ENCODE measurements at regions not wholly inside any gene's neighbourhood (a gene's known extent, or its start where the extent isn't known, plus 50 kb on each side); places are given as distances from the start of the nearest gene placed in this dataset.

- ChIA-PET POLR2A (interaction anchor here (4.6 kb wide), 1 partner anchor 39 kb away, joined by 25 read pairs; no protein-coding TSS in a partner anchor), RAD21 (ENCODE audit: unreplicated experiment) (interaction anchor here (1.3 to 2.7 kb wide), 4 partner anchors 31 to 53 kb away, joined by 3 to 18 read pairs (median 6); no protein-coding TSS in a partner anchor), SMC1A (ENCODE audit: uncharacterized antibody, unreplicated experiment) (interaction anchor here (0.7 to 12.0 kb wide), 3 partner anchors 32 to 286 kb away, joined by 3 to 134 read pairs (median 88); no protein-coding TSS in a partner anchor), CTCF (interaction anchor here (0.9 to 5.8 kb wide), 5 partner anchors 12 to 54 kb away, joined by 3 to 43 read pairs (median 27); no protein-coding TSS in a partner anchor)
- no TSS peak for BruUV-seq (replicated peaks)
- intact Hi-C loops (cut with micrococcal nuclease; ENCODE audit: unreplicated experiment) (no loop called here), in situ Hi-C loops (cut with MboI) (no loop called here)
- H3K9ac ChIP-seq (ENCODE audit: control insufficient read depth, insufficient read depth, low read length): no peak overlapping the region
- H2AFZ ChIP-seq (ENCODE audit: control insufficient read depth, low read depth, low read length): no peak overlapping the region
- H3K9me3 ChIP-seq (replicated peaks; ENCODE audit: control insufficient read depth, insufficient read depth, low read length): no peaks in the 10 kb centered on the region
- no peak for TF ChIP-seq SIN3A (IDR thresholded peaks at IDR 0.05; ENCODE audit: low read depth, low read length)
- TF ChIP-seq, protein P1, sequence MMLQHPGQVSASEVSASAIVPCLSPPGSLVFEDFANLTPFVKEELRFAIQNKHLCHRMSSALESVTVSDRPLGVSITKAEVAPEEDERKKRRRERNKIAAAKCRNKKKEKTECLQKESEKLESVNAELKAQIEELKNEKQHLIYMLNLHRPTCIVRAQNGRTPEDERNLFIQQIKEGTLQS (IDR thresholded peaks at IDR 0.05; ENCODE audit: borderline replicate concordance, extremely low read depth, low read depth, low read length): no peak
- no peak overlapping the region for H3K4me2 ChIP-seq (ENCODE audit: control insufficient read depth, insufficient read depth)
- WGBS (ENCODE audit: insufficient coverage, insufficient replicate concordance, low lambda C conversion rate, missing lambda C conversion rate): 62% methylated on average over 5 of the region's 5 CpGs
- ATAC-seq: no peak
- H3K4me1 ChIP-seq (ENCODE audit: control insufficient read depth, insufficient read depth, low read length): peaks cover 18% of the 10 kb centered on the region
- H3K4me3 ChIP-seq: no peak overlapping the region
- H3K27me3 ChIP-seq (replicated peaks in 1 of 2; ENCODE audit: control insufficient read depth in 2 of 2, insufficient read depth in 2 of 2, low read length in 1 of 2): no peaks in the 10 kb centered on the region
- H3K27ac ChIP-seq (ENCODE audit: control insufficient read depth, insufficient read depth): no peak overlapping the region
- no peak for DNase-seq (ENCODE audit: low read depth, low spot score)
- no peaks in the 10 kb centered on the region for H3K36me3 ChIP-seq (ENCODE audit: control insufficient read depth in 2 of 2, insufficient read depth in 2 of 2, low read length in 1 of 2)
- no peak for FAIRE-seq
- no peaks in the 10 kb centered on the region for H4K20me1 ChIP-seq (ENCODE audit: control insufficient read depth, insufficient read depth)
- no peaks in the 10 kb centered on the region for H3K79me2 ChIP-seq (ENCODE audit: control insufficient read depth, insufficient read depth, low read length)
These were observed 93.3 kb upstream of the CALM2 start for GRCh38 chr2:47269316-47270232.

DNA sequence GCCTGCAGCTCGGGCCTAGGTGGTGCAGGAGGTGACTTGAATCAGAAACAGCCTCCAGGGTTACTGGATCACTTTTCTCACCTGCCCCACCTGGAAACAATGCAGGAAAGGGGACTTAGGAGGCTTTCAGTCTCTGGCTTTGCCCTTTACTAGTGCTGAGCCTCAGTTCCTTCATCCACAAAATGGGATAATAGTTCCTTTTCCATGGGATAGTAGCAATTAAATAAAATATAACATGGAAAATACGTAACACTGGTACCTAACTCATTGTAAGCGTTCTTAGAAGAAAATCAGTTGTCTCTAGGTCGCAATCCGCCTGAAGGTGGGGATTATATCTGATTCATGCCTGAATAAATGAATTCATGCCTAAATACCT is 91.4 kb upstream of the CALM2 start:
- BruUV-seq (replicated peaks): no TSS peak
- RAD21 ChIA-PET (ENCODE audit: unreplicated experiment): no interaction called here
- intact Hi-C loops (cut with micrococcal nuclease; ENCODE audit: unreplicated experiment) (no loop called here), in situ Hi-C loops (cut with MboI) (no loop called here)
- Histone ChIP-seq H3K9me3 (replicated peaks; ENCODE audit: control insufficient read depth, insufficient read depth, low read length) (no peaks in the 10 kb centered on the region), H3K79me2 (ENCODE audit: control insufficient read depth, insufficient read depth, low read length) (no peaks in the 10 kb centered on the region), H4K20me1 (ENCODE audit: control insufficient read depth, insufficient read depth) (no peaks in the 10 kb centered on the region), H2AFZ (ENCODE audit: control insufficient read depth, low read depth, low read length) (no peak overlapping the region), H3K27ac (ENCODE audit: control insufficient read depth, insufficient read depth) (no peak overlapping the region), H3K27me3 (replicated peaks in 1 of 2; ENCODE audit: control insufficient read depth in 2 of 2, insufficient read depth in 2 of 2, low read length in 1 of 2) (no peaks in the 10 kb centered on the region), H3K4me2 (ENCODE audit: control insufficient read depth, insufficient read depth) (no peak overlapping the region), H3K36me3 (ENCODE audit: control insufficient read depth in 2 of 2, insufficient read depth in 2 of 2, low read length in 1 of 2) (no peaks in the 10 kb centered on the region), H3K9ac (ENCODE audit: control insufficient read depth, insufficient read depth, low read length) (no peak overlapping the region), H3K4me3 (no peak overlapping the region), H3K4me1 (ENCODE audit: control insufficient read depth, insufficient read depth, low read length) (peaks cover 14% of the 10 kb centered on the region)
- DNase-seq (ENCODE audit: low read depth, low spot score) (no peak), FAIRE-seq (no peak), ATAC-seq (no peak)
- POLR2A ChIA-PET: no interaction called here
- WGBS (ENCODE audit: insufficient coverage, insufficient replicate concordance, low lambda C conversion rate, missing lambda C conversion rate): 79% methylated on average over 5 of the region's 5 CpGs
- SMC1A ChIA-PET (ENCODE audit: uncharacterized antibody, unreplicated experiment): interaction anchor here (1.1 to 1.4 kb wide), 3 partner anchors 10 to 55 kb away, joined by 3 to 4 read pairs (median 3); no protein-coding TSS in a partner anchor
- TF ChIP-seq ZNF384 (IDR thresholded peaks at IDR 0.05; ENCODE audit: borderline replicate concordance, low read depth, low read length) (no peak), JUNB (IDR thresholded peaks at IDR 0.05) (no peak)
- CTCF ChIA-PET: no interaction called here

All from GM12878 (cell line).